HTR-8/SVneo (cell line): ENCODE measurements at regions not wholly inside any gene's neighbourhood (a gene's known extent, or its start where the extent isn't known, plus 50 kb on each side); places are given as distances from the start of the nearest gene placed in this dataset.

Experiments used
- DNase-seq: peaks from one replicate; pipeline ENCODE4 v3.0.0; 2011; ENCODE audit warnings: low spot score, mixed read lengths; ENCODE audit not compliant: insufficient read length
- FAIRE-seq: peaks from 2 replicates; lab custom pipeline; 2011; peaks lifted over from hg19 to GRCh38; lab: Jason Lieb, UNC

DNA sequence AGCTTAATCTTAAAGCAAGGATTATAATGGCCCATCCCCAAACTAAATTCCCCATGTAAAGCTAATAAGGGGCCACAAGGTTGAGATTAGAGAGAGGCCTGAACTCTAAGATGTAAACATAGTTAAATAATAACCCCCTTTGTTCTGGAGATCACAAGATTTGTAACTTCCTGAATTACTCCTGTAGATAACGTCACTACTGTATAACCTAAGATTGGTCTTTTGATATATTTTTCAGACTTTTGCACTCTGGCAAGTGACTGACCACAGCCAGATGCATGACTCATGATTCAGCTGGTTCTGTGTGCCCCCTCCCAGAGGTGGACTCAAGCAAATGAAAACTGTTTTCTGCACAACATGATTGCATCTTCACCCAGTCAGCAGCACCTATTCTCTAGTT, 686.0 kb upstream of the DDX18 start:
- DNase-seq (no peak), FAIRE-seq (no peak)

- FAIRE-seq (no peak), DNase-seq (no peak)
Measured at GRCh38 chr2:117137371-117137770, 677.1 kb upstream of the DDX18 start.

DNA sequence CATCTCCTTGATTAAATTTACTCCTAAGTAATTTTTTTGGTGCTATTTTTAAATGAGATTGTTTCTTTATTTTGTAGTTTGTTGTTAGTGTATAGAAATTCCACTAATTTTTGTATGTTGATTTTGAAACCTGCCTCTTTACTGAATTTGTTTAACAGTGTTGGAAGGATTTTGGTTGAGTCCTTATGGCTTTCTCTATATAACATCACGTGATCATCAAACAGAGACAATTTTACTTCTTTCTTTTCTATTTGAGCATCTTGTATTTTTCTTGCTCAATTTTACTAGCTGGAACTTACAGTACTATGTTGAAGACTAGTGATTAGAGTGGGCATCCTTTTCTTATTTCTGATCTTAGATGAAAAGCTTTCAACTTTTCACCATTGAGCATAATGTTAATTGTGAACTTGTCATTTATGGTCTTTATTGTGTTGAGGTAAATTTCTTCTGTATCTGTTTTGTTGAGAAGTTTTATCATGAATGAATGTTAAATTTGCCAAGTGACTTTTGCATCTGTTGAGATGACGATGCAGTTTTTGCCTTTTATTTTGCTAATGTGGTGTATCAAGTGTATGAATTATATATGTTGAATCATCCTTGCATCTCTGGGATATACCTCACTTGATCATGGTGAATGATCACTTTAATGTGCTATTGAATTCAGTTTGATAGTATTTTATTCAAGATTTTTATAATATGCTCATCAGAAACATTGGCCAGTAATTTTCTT, 645.3 kb upstream of the DDX18 start:
- DNase-seq (no peak), FAIRE-seq (no peak)

- FAIRE-seq (no peak), DNase-seq (no peak)
Measured at GRCh38 chr2:117170897-117171296, 643.6 kb upstream of the DDX18 start.

DNA sequence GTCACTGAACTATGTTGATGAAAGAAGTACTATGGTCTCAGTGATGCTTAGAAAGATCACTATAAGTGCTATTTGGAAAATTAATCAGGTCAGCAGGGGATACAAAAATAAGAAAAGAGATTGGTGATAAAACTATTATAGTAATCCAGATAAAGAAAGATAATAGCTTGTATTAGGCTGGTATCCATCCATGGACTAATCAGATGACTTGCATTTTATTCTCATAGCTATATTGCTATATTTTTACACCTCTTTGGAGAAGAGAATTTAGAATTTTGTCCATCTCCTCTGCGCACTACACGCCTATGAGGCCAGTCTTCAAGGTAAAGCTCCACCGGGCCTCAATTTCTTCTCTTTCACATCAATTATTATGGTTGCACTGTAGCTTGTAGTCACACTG, 635.1 kb upstream of the DDX18 start:
- no peak for FAIRE-seq
- DNase-seq, result no peak

- FAIRE-seq, result no peak
- DNase-seq, result no peak
Measured at GRCh38 chr2:117190856-117191559, 623.5 kb upstream of the DDX18 start.

DNA sequence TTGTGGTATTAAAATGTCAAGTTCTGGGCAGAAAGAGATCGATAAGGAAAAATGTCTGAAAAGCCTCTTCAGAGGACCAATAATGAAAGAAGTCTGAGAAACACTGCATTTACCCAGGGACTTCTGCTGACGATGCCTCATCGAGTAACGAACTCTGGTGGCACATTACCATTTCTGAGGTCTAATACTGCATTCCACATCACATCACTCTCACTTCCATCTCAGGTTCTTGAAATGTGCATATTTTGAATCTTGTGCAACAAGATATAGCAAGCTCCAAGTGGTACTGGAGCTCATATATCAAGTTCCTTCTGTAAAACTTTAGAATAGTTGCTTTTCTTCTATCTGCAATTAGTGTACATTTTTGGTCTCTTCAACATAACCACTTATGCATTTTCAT, 619.1 kb upstream of the DDX18 start:
- FAIRE-seq (no peak), DNase-seq (no peak)

DNA sequence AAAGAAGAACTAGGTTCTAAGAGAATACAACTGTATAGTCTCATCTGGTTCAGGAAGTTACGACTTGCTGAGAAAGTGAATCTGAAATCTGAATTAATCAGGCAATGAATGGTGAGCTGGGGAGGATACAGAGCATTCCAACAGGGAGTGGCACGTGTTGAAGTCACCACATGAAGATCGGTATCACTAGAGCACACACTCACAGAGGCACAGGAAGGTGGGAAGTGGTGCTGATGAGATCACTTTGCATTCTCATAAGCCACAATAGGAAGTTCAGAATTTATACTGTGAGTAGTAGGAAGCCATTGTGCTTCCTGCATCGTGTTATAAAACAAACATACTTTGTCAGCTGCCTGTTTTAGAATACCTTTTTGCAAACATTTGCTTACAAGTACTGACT, 615.0 kb upstream of the DDX18 start:
- DNase-seq, result no peak
- FAIRE-seq, result no peak

GRCh38 chr2:117212562-117212961, 601.9 kb upstream of the DDX18 start:
- DNase-seq, result no peak
- no peak for FAIRE-seq

- DNase-seq (no peak), FAIRE-seq (no peak)
Measured at GRCh38 chr2:117217145-117217544, 597.3 kb upstream of the DDX18 start.

- FAIRE-seq, result no peak
Measured at GRCh38 chr2:117222809-117223208, 591.7 kb upstream of the DDX18 start.

GRCh38 chr2:117232305-117232704, 582.2 kb upstream of the DDX18 start:
- no peak for DNase-seq
- FAIRE-seq, result no peak

More at GRCh38 chr2:117222809-117223208, 591.7 kb upstream of the DDX18 start:
- DNase-seq, result no peak

DNA sequence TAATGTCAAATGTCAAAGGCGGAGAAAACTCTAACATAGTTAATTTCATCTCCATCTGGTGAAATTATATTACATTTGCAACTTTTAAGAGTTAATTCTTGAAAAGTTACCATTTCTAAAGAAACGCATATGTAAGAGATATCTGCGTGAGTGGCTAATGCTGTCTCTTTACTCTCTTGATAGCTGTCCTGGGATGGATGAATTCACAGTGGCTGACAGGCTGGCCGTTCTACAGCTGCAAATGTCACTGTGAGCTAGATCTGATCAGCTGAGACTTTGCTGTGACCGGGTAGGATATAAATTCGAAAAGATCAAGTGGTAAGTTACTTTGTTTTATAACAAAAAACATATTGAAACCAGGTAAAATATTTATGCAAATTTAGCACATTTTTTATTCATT, 557.1 kb upstream of the DDX18 start:
- FAIRE-seq (no peak), DNase-seq (no peak)

DNA sequence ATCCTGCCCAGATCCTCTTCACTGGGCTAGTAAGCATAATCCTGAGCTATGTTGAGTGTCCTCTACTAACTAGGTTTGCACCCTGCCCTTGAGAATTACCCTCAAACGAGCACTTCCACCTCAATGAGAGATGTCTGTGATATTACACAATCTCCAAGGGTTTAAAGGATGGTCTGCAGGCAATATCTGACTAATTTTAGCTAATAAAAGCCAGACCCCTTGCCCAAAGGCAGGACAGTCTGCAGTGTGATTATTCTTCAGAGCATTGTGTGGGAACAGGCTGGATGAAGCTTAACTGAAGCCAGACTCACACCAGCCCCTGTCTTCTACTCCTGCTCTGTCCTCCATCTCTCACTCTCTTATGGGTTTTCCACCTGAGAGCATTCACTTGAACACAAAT, 544.9 kb upstream of the DDX18 start:
- DNase-seq (no peak), FAIRE-seq (no peak)

DNA sequence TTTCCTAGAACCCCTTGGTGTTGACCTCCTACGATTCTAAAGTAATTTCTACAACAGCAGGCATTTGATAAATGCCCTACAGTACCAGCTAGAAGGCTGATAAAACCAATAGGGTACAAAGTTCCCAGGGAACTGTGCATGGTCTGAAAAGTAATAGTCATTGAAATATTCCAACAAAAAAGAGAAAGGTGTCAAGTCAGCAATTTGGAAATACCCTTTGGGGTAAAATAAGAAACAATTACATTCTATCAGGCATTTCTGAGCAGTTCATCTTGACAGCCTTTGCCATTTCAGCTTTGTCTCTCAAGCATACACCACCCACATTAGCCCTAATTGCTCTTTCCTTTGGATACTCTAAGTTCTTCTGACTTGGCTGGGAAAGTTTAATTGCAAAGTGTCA, 542.9 kb upstream of the DDX18 start:
- DNase-seq (no peak), FAIRE-seq (no peak)

DNA sequence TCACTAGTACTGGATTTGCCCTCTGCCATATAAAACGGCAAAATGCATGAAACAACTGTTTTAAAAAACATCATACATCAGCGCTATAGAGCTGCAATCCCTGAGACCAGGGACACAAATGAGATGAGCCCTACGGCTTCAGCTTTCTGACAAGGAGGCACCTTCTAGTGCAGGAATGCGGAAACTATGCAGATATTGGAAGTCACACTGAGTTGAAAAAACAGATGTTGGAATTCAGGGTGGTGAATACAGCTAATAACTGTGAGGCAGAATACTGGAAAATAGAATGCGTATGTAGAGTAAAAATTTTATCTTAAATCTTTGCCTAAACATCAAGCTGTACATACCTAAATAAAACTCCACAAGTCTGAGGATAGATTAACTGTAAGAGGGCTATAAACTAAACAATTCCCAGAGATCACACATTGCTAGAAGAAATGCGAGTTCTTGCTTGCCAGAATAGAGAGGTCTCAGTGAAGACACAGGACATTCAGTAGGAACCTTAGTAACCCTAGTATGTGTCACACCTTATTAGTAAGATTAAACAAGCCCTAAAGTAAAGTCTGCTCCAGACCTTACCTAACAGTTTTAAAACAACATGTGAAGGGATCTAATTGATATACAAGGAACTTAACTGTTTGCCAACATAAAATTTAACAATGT, 541.4 kb upstream of the DDX18 start:
- FAIRE-seq, result no peak

DNA sequence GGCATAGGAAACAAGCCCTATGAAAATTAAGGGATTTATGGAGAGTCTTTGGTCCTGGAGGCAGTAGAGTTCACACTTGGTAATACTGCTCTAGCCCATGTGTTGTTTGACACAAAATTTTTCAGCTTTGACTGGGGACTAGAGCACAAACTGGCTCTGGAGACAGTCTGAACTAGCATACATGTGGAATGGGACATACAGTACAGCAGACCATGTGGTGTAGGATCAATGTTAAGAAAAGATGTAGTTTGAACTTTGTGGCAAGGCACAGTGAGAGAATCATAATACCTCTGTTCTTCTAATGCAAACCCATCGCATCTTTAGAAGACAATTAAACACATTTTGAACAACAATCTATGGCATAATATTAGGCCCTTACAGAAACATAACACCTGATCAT, 521.5 kb upstream of the DDX18 start:
- DNase-seq (no peak), FAIRE-seq (no peak)

More for the DNA sequence above, 541.4 kb upstream of the DDX18 start:
- no peak for DNase-seq

- FAIRE-seq (no peak), DNase-seq (no peak)
Measured at GRCh38 chr2:117299451-117299850, 515.0 kb upstream of the DDX18 start.

GRCh38 chr2:117308861-117309770, 505.4 kb upstream of the DDX18 start:
- FAIRE-seq (no peak), DNase-seq (no peak)

DNA sequence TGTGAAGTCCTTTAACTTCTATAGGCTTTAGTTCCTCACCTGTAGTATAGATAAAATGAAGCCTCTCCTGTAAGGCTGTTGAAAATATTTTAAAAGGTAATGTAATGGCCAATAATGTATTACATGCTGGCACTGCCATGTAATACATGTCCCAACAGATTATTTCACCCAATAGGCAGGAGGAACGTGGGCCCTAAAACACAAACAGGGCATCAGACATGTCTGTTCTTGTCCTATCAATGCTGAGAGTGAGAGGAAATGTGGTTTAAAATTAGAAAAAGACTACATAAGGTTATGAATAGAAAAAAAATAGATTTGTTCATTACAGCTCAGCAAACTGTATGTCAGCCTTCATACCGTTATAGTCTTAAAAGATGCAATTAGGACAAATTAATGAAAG, 492.7 kb upstream of the DDX18 start:
- no peak for DNase-seq
- FAIRE-seq, result no peak
